Ishikawa (cell line): ENCODE measurements at regions not wholly inside any gene's neighbourhood (a gene's known extent, or its start where the extent isn't known, plus 50 kb on each side); places are given as distances from the start of the nearest gene placed in this dataset.

ENCODE experiments used
- FOXM1 ChIP-seq: IDR thresholded peaks from 2 replicates; pipeline ENCODE4 v1.6.1; 2012; ENCODE audit warnings: low read depth, borderline replicate concordance
- RAD21 ChIP-seq: IDR thresholded peaks from 2 replicates; pipeline ENCODE4 v1.6.1; 2012; ENCODE audit warnings: low read depth
- TEAD4 ChIP-seq: IDR thresholded peaks from 2 replicates; pipeline ENCODE4 v1.6.1; 2012
- YY1 ChIP-seq: IDR thresholded peaks from 2 replicates; pipeline ENCODE4 v1.6.1; 2012; ENCODE audit warnings: low read depth
- TF ChIP-seq, protein P1 (sequence below): IDR thresholded peaks from 2 replicates; pipeline ENCODE4 v1.6.1; 2012; ENCODE audit warnings: low read depth, mild to moderate bottlenecking

DNA sequence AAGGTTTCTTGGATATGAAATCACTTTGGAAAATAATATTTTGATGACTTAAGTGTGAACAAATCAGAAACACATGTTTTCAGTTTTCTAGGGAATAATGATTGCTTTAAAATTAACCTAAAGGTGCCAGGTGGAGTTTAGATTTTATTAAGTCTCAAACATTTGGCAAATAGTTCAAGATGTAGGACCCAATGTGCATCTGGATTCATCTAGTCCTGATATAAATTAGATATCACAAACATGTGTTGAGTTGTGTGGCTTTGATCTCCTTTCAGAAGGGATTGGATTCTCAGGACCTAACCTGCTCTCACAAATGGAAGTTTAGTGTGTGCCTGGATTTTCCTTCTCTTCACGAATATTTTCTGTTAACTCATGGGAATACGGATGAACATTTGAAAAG is 291.4 kb upstream of the ISL1 start:
- no peak for TF ChIP-seq FOXM1
- TF ChIP-seq, protein P1, sequence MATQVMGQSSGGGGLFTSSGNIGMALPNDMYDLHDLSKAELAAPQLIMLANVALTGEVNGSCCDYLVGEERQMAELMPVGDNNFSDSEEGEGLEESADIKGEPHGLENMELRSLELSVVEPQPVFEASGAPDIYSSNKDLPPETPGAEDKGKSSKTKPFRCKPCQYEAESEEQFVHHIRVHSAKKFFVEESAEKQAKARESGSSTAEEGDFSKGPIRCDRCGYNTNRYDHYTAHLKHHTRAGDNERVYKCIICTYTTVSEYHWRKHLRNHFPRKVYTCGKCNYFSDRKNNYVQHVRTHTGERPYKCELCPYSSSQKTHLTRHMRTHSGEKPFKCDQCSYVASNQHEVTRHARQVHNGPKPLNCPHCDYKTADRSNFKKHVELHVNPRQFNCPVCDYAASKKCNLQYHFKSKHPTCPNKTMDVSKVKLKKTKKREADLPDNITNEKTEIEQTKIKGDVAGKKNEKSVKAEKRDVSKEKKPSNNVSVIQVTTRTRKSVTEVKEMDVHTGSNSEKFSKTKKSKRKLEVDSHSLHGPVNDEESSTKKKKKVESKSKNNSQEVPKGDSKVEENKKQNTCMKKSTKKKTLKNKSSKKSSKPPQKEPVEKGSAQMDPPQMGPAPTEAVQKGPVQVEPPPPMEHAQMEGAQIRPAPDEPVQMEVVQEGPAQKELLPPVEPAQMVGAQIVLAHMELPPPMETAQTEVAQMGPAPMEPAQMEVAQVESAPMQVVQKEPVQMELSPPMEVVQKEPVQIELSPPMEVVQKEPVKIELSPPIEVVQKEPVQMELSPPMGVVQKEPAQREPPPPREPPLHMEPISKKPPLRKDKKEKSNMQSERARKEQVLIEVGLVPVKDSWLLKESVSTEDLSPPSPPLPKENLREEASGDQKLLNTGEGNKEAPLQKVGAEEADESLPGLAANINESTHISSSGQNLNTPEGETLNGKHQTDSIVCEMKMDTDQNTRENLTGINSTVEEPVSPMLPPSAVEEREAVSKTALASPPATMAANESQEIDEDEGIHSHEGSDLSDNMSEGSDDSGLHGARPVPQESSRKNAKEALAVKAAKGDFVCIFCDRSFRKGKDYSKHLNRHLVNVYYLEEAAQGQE = no peak
- TF ChIP-seq TEAD4 = no peak
- no peak for TF ChIP-seq RAD21
- TF ChIP-seq YY1 = no peak
